Peyer's patch (tissue), 4 donors: ENCODE measurements at regions not wholly inside any gene's neighbourhood (a gene's known extent, or its start where the extent isn't known, plus 50 kb on each side); places are given as distances from the start of the nearest gene placed in this dataset.

Source experiments
- DNase-seq, 3 donors: peaks; one replicate each; pipeline ENCODE4 v3.0.0-alpha.2; 2017 to 2019
- H3K27ac ChIP-seq, 4 donors: fragments of 200-600 bp; sonication (generic); one replicate each; pipeline ENCODE4 v1.5.1; 2016 to 2019
- H3K27me3 ChIP-seq, 2 donors: fragments of 200-600 bp; sonication (generic); one replicate each; pipeline ENCODE4 v1.5.1; 2019
- H3K36me3 ChIP-seq, 3 donors: fragments of 200-600 bp; sonication (generic); one replicate each; pipeline ENCODE4 v1.5.1; 2016 to 2019
- H3K4me1 ChIP-seq, 4 donors: fragments of 200-600 bp; sonication (generic); one replicate each; pipeline ENCODE4 v1.5.1; 2016 to 2019
- H3K4me3 ChIP-seq, 4 donors: fragments of 200-600 bp; sonication (generic); 1 replicate in 3 of 4; 2 replicates in 1 of 4; pipeline ENCODE4 v1.5.1; 2016 to 2019; ENCODE audit warnings: mild to moderate bottlenecking in 1 of 4
- H3K9me3 ChIP-seq, 4 donors: fragments of 200-600 bp; sonication (generic); one replicate each; pipeline ENCODE4 v1.5.1; 2016 to 2019; ENCODE audit warnings: mild to moderate bottlenecking in 1 of 4
- POLR2A ChIP-seq, 2 donors: fragments of 450-650 bp; IDR thresholded peaks; one replicate each; pipeline ENCODE4 v1.5.1; 2017; ENCODE audit warnings: antibody characterized with exemption in 2 of 2, mild to moderate bottlenecking in 2 of 2, moderate library complexity in 2 of 2
- TF ChIP-seq, protein P1 (sequence below), 6 experiments: fragments of 450-650 bp in 4 of 6; fragments of 200-600 bp in 2 of 6; sonication (generic) in 1 of 6; IDR thresholded peaks; one replicate each; pipeline ENCODE4 v1.5.1; 2017 to 2019; ENCODE audit warnings: antibody characterized with exemption in 6 of 6, mild to moderate bottlenecking in 3 of 6, moderate library complexity in 1 of 6

DNA sequence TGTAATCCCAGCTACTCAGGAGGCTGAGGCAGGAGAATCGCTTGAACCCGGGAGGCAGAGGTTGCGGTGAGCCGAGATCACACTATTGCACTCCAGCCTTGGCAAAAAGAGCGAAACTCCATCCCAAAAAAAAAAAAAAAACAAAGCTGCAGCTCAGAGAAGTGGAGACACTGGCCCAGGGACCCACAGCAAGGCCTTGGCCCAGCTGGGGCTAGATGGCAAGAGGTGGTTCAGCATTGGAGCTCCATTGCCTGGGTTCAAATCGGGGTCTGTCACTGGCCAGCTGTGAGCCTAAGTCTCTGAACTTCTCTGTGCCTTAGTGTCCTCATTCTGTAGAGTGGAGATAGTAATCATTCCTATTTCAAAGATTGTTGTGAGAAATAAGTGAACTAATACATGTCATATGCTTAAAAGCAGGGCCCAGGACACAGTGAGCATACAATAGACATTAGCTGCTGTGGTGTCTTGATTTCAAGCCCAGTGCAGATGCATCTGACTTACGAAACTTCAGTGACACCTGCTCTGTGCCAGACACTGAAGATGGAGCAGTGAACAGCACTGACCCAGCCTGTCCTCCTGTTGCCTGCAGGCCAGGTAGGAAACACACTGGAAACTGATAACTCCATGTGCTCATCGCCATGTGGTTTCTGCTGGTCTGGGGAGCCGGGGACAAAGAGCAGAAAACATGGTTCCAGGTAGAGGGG lies 127.7 kb downstream of the C9orf50 start:
- DNase-seq = no peak
- TF ChIP-seq, protein P1, sequence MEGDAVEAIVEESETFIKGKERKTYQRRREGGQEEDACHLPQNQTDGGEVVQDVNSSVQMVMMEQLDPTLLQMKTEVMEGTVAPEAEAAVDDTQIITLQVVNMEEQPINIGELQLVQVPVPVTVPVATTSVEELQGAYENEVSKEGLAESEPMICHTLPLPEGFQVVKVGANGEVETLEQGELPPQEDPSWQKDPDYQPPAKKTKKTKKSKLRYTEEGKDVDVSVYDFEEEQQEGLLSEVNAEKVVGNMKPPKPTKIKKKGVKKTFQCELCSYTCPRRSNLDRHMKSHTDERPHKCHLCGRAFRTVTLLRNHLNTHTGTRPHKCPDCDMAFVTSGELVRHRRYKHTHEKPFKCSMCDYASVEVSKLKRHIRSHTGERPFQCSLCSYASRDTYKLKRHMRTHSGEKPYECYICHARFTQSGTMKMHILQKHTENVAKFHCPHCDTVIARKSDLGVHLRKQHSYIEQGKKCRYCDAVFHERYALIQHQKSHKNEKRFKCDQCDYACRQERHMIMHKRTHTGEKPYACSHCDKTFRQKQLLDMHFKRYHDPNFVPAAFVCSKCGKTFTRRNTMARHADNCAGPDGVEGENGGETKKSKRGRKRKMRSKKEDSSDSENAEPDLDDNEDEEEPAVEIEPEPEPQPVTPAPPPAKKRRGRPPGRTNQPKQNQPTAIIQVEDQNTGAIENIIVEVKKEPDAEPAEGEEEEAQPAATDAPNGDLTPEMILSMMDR (IDR thresholded peaks at IDR 0.05) = no peak
- Histone ChIP-seq H3K36me3 (no peaks in the 10 kb centered on the region), H3K4me1 (peaks cover 0 to 57% (median 13%) of the 10 kb centered on the region in 4 donors), H3K27ac (peak overlapping the region in 1 of 4 donors; percentile 7), H3K9me3 (no peaks in the 10 kb centered on the region), H3K4me3 (no peak overlapping the region), H3K27me3 (no peaks in the 10 kb centered on the region)

DNA sequence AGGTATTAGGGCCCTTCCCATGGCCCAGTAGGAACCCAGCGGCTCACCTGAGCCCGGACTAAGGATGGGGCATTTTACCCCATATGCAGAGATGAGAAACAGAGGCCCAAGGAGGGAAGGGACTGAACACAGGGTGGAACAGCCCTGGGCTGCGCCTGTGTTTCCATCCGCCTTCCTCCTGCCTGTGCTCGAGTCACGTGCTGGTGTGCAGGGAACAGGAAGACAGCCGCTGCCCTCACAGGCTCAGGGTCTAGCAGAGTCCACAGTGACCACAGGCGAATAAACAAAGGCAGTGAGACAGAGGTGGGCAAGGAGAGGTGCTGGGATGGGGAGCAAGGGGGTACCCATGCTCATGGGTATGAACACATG lies 129.4 kb downstream of the C9orf50 start:
- DNase-seq = peak in 1 of 3 donors; percentile 73
- Histone ChIP-seq H3K9me3 (no peaks in the 10 kb centered on the region), H3K4me3 (peak overlapping the region in 2 of 4 donors; percentile 58 to 61), H3K27ac (peak overlapping the region; percentile 32 to 98 (median 92)), H3K4me1 (peaks cover 0 to 52% (median 15%) of the 10 kb centered on the region in 4 donors), H3K36me3 (no peaks in the 10 kb centered on the region), H3K27me3 (no peaks in the 10 kb centered on the region)
- TF ChIP-seq POLR2A (IDR thresholded peaks at IDR 0.05) = no peak
- TF ChIP-seq, protein P1 (IDR thresholded peaks at IDR 0.05) = no peak

DNA sequence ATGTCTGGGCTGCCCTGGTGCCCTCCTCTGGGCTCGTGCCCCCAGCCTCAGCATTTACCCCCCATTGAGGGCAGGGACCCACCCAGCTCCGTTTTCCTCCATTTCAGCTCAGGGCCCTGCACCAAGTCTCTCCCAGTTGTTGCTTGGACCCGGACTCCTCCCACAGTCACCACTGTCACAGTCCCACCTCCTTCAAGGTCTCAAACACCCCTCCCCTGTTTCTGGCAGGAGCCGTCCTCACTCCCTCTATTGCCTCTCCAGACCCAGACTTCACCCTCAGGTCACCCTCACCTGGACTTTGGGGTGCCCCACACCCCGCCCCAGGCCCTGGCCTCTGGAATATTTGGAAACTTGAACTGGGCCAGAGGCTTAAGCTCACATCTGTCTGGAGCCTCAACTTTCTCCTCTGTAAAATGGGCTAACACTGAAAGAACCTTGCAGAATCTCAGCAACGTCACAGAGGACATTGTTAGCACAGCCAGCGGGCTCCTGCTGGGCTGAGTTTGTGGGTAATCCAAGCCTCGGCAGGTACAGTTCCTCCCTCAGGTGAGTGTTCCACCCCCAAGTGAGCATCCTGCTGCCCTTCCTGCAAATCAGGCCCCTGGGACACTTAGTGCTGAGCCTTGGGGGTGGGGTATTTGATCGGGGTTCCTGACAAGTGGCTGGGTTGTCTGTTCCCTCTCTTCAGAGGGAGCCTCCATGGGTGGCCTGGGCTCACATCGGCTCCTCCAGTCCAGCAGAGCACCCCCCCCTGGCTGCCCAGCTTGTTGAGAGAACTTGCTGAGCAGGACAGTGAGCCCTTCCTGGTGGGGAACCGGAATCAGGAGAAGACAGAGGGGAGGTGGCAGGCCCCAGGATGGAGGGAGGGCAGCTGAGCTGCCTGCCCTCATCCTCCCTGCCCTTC lies 130.1 kb downstream of the C9orf50 start:
- Histone ChIP-seq H3K27ac (peak overlapping the region; percentile 32 to 98 (median 92)), H3K4me1 (peaks cover 0 to 58% (median 13%) of the 10 kb centered on the region in 4 donors), H3K4me3 (peak overlapping the region in 3 of 4 donors; percentile 56 to 61 (median 58)), H3K9me3 (no peaks in the 10 kb centered on the region), H3K27me3 (no peaks in the 10 kb centered on the region), H3K36me3 (no peaks in the 10 kb centered on the region)
- TF ChIP-seq, protein P1 (IDR thresholded peaks at IDR 0.05) = no peak
- TF ChIP-seq POLR2A (IDR thresholded peaks at IDR 0.05) = no peak
- peak in 1 of 3 donors; percentile 64 for DNase-seq

DNA sequence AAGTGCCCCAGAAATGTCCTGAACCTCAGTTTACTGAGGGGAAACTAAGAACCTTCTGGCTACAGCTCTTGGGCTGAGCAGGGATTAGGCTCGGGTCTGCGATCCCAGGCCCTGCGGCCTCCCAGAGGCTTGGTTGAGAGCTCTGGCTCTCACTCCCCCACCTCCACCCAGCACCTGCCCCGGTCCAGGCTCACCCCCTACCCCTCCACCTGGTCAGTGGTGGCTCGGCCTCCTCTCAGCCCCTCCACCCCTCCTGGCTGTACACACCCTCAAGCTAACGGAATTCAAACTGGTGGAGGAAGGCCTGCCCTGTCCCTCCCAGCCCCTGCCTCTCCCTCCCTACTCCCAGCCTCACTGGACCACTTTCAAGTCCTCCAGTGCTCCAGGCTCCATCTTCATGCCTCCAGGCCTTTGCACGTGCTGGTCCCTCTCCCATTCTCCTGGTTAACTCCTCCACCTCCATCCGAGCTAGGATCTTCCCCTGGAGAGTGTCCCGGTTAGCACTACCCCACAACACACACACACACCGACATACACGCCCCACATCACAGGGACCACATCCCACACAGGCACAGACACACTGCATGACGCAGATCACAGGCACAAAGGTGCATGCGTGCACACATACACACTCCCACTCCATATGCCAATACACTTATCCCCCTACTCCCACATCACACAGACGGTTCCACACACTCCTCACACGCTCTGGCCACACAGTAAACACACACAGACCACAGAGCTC lies 130.9 kb downstream of the C9orf50 start:
- peak in 2 of 3 donors; percentile 43 to 79 for DNase-seq
- Histone ChIP-seq H3K9me3 (no peaks in the 10 kb centered on the region), H3K4me1 (peaks cover 0 to 50% (median 13%) of the 10 kb centered on the region in 4 donors), H3K27ac (peak overlapping the region; percentile 84 to 98 (median 92)), H3K4me3 (peak overlapping the region; percentile 56 to 61 (median 58)), H3K36me3 (no peaks in the 10 kb centered on the region), H3K27me3 (no peaks in the 10 kb centered on the region)
- no peak for TF ChIP-seq POLR2A (IDR thresholded peaks at IDR 0.05)
- TF ChIP-seq, protein P1 (IDR thresholded peaks at IDR 0.05) = no peak
